ENCODE measurements at regions not wholly inside any gene's neighbourhood (a gene's known extent, or its start where the extent isn't known, plus 50 kb on each side); places are given as distances from the start of the nearest gene placed in this dataset.

GRCh38 chr6:110039364-110039980 lies 61.4 kb downstream of the GPR6 start (continued):
- TF ChIP-seq CTCF (IDR thresholded peaks at IDR 0.05 in 2 of 3, conservative IDR thresholded peaks at IDR 0.05 in 1 of 3; ENCODE audit: control insufficient read depth in 2 of 3, extremely low read depth in 1 of 3, insufficient read depth in 1 of 3, low read depth in 3 of 3, low read length in 3 of 3) (peak; percentile 90 to 97 (median 92)), NBN (IDR thresholded peaks at IDR 0.05) (0 out of 2 replicates have a peak, but pooled peaks have one; percentile 27), JUND (IDR thresholded peaks at IDR 0.05; ENCODE audit: low read depth, low read length) (no peak), SMC3 (IDR thresholded peaks at IDR 0.05; ENCODE audit: borderline replicate concordance, low read length) (peak; percentile 96), ATF7 (IDR thresholded peaks at IDR 0.05; ENCODE audit: low read depth) (peak; percentile 22; the same call in 1 of the 2 replicates), RELB (IDR thresholded peaks at IDR 0.05; ENCODE audit: low read depth) (0 out of 2 replicates have a peak, but pooled peaks have one; percentile 29)
- TF ChIP-seq, protein P1, sequence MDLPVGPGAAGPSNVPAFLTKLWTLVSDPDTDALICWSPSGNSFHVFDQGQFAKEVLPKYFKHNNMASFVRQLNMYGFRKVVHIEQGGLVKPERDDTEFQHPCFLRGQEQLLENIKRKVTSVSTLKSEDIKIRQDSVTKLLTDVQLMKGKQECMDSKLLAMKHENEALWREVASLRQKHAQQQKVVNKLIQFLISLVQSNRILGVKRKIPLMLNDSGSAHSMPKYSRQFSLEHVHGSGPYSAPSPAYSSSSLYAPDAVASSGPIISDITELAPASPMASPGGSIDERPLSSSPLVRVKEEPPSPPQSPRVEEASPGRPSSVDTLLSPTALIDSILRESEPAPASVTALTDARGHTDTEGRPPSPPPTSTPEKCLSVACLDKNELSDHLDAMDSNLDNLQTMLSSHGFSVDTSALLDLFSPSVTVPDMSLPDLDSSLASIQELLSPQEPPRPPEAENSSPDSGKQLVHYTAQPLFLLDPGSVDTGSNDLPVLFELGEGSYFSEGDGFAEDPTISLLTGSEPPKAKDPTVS (IDR thresholded peaks at IDR 0.05; ENCODE audit: low read depth, low read length) = no peak
- TF ChIP-seq, protein P2, sequence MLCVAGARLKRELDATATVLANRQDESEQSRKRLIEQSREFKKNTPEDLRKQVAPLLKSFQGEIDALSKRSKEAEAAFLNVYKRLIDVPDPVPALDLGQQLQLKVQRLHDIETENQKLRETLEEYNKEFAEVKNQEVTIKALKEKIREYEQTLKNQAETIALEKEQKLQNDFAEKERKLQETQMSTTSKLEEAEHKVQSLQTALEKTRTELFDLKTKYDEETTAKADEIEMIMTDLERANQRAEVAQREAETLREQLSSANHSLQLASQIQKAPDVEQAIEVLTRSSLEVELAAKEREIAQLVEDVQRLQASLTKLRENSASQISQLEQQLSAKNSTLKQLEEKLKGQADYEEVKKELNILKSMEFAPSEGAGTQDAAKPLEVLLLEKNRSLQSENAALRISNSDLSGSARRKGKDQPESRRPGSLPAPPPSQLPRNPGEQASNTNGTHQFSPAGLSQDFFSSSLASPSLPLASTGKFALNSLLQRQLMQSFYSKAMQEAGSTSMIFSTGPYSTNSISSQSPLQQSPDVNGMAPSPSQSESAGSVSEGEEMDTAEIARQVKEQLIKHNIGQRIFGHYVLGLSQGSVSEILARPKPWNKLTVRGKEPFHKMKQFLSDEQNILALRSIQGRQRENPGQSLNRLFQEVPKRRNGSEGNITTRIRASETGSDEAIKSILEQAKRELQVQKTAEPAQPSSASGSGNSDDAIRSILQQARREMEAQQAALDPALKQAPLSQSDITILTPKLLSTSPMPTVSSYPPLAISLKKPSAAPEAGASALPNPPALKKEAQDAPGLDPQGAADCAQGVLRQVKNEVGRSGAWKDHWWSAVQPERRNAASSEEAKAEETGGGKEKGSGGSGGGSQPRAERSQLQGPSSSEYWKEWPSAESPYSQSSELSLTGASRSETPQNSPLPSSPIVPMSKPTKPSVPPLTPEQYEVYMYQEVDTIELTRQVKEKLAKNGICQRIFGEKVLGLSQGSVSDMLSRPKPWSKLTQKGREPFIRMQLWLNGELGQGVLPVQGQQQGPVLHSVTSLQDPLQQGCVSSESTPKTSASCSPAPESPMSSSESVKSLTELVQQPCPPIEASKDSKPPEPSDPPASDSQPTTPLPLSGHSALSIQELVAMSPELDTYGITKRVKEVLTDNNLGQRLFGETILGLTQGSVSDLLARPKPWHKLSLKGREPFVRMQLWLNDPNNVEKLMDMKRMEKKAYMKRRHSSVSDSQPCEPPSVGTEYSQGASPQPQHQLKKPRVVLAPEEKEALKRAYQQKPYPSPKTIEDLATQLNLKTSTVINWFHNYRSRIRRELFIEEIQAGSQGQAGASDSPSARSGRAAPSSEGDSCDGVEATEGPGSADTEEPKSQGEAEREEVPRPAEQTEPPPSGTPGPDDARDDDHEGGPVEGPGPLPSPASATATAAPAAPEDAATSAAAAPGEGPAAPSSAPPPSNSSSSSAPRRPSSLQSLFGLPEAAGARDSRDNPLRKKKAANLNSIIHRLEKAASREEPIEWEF (IDR thresholded peaks at IDR 0.05; ENCODE audit: insufficient replicate concordance, low read depth, low read length) = peak; percentile 36

Measured in GM12878 (cell line).